Globus pallidus (tissue), 1 donor: ENCODE measurements at regions not wholly inside any gene's neighbourhood (a gene's known extent, or its start where the extent isn't known, plus 50 kb on each side); places are given as distances from the start of the nearest gene placed in this dataset.

Experiments
- DNase-seq: peaks from one replicate; pipeline ENCODE4 v3.0.0-alpha.2; 2015; ENCODE audit warnings: low spot score

DNA sequence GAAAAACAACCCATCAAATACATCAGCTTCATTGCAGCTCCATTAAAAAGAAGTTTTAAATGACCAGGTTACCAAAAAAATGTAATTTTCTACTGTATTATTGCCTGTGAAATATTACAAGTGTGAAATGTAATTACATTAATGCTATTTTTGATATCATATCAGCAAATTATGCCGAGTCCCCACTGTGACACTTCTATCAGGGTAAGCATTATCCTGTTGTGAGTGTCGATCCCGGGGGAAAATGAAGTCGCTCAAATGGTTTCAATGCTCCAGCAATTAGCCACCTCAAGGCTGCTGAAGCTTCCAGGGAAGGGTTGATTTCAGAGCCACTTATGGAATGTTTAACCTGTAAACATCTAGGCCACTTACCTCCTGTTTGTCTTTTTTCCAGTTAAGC is 70.4 kb downstream of the RCN1 start:
- DNase-seq, result no peak

DNA sequence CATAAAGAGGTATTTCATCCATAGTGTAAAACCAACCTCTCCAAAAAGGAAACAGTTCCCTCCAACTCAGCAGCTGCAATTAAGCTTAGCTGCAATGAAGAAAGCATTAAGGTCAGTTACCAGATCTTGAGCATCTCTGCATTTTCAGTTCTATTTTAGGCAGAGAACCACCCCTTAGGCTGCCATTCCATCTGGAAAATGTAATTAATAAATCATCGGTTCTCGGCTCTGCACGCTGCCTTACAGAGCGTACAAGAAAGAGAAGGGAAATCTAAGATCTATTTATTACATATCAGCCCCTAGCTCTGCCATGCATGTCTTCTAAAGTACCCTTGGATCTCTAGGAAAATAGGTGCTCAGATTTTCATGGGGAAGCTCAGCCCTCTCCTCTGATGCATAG is 71.5 kb downstream of the RCN1 start:
- DNase-seq, result no peak

DNA sequence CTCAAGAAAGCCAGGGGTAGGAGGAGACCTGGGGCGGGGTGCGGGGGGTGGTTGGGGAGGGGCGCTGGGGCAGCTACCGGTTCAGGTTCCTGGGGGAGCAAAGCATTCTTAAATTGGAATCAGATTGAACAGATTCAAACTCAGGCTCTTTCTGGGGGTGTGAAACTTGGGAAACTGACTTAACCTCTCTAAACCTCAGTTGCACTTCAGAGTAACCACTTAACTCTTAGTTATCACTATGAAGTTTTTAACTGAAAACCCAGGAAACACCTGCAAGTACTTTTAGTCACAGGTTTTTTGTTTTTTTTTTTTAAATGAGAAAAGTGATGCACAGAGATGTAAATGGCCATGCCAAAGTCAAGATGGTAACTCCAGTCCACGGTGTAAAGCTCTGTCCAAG is 72.0 kb downstream of the RCN1 start:
- DNase-seq, result no peak

DNA sequence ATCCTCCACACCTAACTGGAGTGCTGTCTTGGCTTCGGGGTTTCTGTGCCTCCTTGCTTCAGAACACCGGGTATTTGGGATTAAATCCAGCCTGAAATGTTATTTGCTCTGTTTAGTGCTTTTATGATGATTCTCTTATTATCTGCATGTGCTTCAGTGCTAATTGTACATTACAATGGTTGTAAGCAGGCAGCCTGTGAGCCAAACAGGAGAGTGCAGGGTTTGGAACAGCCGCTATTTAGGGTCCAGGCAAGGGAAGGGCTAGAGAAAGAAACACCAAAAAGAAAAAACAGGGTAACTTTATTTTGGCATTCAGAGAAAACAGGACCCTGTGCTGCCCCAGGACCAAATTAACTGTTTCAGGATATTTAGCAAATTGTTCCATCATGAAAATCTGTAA is 72.7 kb downstream of the RCN1 start:
- no peak for DNase-seq

DNA sequence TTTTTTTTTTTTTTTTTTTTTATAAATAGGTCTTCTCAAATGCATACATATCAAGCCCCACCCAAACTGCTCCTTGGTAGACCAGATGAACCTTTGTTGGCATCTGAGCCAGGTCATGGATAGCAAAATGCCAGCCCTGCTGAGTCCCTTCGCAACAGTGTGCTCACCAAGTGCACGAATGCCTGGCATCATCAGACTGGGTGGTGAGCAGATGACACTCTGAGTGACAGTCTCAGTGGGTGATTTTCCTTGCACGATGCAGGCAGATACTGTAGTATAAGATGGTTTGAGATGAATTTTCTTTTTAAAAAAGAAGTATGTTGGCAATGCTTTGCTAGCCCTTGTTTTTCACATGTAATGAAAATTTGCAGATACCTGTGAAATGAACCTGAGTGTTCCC is 74.0 kb downstream of the RCN1 start:
- no peak for DNase-seq

DNA sequence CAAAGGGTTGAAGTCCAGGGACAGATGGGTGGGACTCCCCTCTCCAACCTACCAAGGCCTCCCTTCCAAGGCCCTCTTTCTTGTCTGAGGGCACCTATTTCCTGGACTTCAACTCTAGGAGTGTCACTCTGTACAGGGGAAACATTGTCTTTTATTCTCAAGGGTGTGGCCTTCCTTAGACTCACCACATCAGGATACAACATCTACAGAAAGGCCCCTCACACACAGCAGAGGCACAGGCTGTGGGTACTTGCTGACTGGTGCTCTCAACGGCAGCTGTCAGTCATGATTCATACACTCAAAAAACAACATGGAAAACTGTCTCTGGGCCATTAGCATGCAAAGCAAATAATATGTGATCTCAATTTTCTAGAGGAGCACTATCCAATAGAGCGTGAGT is 78.0 kb downstream of the RCN1 start:
- no peak for DNase-seq

DNA sequence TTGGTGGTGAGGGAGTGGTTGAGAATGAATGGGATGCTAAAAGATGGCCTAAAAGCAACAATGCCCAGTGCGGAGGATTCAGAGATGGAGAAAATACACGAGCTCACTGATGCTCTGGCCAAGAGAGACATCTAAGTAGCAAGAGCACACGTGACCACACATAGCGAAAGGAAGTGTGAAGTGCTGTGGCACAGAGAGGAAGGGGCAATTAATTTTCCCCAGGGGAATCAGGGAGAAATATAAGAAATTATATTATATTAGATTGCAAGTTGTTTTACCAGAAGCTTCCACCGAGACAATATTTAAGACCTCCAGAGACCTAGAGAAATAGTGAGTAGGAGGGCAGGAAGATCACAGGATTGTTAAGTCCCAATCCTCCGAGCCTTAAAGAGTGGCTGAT is 80.6 kb downstream of the RCN1 start:
- no peak for DNase-seq

DNA sequence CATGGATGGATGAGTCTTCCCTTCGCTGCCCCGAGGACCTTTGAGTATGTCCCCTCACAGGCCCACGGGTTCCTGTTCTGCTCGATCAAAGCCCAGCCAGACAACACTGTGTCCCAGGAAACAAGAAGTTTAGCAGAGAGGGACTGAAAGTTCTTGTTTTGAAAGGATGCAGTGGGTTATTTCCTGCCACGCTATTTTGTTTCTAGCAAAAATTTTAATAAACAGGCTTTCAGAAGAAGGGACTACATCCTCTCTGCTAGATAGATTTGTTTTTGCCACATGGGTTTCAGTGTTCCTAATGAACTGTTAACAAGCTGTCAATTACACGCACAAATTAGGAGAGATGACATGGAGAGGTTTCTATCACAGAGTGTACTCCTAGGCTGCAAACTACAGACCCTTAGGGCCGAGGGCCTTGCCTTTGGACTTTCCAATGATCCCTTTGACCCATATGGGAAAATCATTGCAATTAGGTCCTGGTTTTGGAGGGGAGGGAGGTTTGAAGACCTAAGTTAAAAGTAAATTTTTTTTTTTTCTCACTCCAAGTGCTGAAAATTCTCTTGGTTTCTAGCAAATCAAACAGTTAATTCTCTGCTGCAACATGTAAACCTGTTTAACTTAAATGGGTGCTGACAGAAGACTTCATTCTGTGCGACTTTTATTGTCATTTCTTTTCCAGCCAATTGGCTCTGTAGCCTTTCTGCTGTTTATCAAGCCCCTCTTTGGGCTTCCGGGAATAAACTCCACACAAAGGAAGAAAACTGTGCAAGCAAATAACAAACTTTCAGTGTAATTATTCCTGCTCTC is 81.4 kb downstream of the RCN1 start:
- DNase-seq, result no peak

DNA sequence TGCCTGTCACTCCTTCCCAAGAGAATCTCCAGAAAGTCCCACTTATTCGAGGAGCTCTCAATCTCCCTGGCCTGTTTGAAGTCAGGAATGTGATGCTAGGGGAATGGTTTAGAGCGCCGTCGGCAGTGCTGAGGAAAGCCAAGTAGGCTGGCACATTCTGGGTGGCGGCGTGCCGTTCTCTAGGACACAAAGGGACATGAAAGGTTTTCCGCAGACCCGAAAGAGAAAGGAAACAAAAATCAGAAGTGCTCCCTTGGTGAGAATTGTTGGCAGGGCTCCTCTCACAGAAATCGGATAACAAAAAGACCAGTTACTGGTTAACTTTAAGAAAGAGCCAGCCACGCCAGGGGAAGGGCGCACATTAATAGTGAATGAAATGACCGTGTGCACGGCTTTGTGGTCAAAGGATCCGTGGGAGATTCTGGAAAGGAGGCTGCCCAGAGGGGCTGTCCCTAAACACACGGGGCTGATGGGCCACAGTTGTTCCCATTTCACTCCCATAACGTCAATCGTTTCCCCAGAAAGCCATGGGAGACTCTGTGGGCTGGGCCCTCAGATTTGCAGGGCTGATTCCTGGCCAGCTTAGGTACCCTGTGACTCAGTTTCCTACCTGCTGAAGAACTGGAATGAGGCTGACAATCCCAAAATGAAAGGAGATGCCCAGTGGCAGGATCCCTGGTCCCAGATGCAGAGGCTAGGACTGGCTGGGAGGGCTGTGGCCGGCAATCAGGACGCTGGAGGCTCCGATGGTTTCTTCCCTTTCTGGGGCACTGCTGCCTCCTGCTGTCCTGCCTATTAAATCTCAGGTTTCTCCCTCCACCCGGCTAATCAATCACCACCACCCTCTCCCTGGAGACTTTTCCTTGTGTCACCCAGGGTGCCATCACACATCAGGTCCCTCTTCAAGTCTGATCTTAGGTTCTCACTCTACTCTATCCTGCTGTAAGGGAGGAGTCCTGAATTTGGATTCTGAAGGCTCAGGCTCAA is 82.3 kb downstream of the RCN1 start:
- DNase-seq, result peak; percentile 48

DNA sequence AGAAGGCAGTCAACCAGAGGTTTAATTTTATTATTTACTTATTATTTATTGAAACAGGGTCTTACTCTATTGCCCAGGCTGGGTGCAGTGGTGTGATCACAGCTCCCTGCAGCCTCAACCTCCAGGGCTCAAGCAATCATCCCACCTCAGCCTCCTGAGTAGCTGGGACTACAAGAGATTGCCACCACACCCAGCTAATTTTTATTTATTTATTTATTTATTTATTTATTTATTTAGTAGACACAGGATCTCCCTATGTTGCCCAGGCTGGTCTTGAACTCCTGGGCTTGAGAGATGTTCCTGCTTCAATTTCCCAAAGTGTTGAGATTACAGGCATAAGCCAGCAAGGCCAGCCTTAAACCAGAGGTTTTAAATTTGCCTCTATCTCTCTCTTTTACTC is 83.1 kb downstream of the RCN1 start:
- DNase-seq, result no peak

DNA sequence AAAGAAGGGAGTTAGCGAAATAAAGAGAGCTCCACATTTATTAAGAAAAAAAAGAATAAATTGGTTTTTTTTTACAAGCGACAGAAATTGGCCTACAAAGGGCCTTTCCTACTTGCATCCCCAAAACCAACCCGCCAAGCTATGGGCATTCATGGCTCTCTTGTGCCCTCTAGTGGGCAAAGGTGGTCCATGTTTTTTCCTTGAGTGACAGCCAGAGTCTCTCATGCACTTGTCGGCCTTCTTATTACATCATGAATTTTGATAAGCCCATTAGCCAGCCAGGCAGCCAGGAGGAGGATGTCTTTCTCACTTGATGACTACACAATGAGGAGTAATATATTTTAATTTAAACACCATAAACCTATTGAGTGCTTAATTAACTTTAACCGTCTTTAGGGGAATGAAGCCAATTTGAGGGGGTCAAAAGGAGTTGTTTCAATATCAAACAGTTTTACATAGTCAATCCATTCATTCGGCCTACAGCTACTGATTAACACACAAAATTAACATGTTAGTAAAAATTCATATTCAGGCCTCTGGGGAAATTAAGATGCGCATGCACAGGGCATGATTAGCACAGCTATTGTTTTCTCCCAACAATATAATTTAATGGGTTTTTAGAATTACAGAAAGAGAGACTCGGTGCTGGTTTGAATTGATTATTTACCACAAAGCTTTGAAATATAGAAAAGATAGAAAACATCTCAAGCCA is 85.5 kb downstream of the RCN1 start:
- DNase-seq, result peak; percentile 81

DNA sequence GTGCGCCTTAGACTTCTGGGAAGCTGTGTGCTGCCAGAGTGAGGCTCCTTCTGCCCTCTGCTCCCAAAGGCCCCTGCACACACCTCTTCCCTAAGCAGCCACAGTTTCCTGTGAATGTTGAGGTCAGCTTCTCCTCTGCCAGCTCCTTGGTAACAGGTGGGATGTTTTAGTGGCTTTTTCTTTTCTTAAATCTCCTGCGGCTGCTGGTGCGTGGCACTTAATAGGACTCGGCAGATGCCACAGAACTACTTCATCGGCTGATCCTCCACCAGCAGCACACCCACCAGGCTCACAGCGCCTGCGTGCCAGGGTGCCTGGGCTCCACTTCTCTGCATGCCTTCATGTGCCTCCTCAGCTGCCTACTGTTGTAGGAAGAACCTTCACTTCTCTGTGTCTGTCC is 87.8 kb downstream of the RCN1 start:
- no peak for DNase-seq

DNA sequence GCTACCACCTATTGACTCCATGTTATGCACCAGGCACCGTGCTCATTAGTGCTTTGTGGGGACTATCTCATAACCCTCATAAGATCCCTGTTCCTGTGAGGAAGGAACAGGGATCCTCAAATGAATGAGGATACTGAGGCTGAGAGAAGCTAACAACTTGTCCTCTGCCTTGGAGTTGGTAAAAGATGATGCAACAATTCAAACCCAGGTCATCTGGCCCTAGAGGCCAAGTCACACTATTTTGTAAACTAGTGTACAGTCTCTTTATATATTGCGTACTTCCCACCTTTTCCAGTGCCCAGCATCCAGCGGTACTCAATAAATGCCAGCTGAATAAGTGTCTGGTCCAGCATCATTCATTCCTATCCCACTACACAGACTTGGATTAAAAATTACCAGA is 92.6 kb downstream of the RCN1 start:
- no peak for DNase-seq

DNA sequence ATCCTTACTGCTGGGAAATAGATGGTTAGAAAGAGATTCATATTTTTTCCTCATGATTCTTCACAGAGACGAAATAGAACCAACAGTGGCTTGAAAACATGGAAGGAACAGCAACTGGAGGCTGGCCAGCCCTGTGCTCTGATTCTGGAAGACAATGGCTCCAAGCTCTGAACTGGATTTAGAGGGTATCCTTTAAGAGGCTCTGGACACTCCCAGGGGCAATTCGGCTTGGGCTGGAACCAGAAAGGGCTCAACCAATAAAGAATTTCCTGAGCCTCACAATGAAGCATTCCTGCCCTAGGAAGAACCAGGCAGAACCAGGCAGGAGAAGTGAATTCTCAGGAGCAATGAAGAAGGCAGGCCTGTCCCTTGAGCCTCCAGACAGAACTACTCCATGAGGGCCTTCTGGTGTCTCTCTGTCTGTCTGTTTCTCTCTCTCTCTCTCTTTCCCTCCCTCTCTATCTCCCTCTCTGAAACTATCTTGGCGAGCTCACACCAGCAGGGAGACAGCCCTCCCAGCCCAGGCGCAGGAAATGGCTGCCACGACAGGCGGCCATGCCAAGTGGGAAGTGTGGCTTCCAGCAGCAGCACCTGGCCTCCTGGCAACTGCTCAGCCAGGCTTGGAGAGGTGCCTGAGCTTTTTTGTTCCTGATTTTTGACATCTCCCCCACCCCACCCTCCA is 93.3 kb downstream of the RCN1 start:
- DNase-seq, result no peak

DNA sequence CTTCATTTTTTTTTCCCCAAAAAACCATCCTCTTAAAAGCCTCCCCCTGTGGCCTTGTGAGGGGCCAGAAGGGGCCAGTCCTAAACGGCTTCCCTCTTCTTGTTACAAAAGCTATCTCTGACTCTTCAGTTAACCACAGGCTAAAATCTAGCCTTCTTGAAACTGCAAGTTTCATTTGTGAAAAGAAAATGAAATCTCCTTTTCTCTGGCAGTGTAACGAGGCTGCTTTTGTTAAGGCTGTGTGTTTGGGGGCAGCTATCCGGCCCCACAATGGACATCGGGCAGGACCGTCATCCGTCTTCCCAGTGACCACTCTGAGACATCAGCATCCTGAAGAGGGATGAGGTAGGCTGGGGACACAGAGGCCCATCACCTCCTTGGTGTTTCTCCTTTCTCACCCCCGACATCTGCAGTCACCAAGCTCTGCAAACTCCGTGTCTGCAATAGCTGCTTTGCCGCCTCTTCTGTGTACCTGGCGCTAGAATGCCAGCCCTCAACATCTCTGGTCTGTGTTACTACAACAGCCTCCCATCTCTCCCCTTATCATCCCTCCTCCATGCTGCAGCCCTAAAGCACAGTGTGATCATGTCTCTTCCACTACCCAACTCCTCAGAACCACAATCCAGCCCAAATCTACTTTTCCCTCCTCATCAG is 94.0 kb downstream of the RCN1 start:
- DNase-seq, result no peak

DNA sequence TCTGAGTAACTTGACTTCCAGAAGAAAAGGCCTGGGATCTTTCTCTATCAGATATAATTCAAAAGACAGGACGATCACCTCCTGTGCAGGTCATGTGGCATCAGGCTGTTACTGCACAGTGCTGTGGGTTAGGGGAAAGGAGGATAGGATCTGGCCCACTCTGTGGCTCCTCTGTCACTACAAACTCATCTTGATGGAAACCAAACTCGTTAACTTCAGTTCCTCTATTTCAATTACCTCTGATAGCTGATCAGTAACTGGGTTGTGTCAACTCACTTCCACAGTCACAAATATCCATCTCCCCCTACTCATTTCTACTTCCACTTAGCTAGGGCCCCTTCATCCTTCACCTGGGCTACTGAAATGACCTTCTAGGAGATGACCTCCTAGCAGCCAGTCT is 95.2 kb downstream of the RCN1 start:
- no peak for DNase-seq

DNA sequence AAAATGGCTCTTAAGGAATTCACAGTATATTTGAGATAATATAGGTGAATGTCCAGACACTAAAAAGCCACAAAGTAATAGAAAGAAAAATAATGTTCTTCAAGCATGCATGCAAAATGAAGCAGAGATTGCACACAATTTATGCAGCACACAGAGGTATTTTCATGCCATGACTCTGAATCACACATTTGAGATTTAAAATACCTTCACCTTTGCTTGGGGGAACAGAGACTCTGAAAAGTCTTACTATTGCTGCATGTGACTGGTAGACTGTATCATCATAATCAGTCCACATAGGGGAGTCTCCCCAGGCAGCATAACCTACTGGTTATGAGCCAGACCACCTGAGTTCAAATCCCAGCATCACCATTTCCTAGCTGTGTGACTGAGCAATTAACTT is 96.2 kb downstream of the RCN1 start:
- no peak for DNase-seq

DNA sequence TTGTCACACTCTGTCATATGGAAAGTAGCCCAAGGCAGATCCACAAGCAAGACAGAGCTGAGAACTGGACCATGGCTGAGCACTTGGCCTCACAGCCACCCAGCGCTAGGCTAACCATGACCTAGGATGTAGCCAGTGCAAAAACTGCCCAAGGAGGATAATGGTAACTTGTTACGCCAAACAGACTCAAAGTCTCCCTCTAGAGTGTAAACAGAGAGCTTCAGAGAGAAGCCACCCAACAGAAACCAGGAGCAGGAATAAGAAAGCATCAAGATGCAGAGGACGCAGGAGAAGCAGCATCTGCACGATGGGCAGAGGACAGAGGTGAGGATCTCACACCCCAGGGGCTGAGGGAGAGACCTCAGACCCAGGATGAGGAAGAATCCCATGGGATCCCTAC is 97.9 kb downstream of the RCN1 start:
- no peak for DNase-seq

DNA sequence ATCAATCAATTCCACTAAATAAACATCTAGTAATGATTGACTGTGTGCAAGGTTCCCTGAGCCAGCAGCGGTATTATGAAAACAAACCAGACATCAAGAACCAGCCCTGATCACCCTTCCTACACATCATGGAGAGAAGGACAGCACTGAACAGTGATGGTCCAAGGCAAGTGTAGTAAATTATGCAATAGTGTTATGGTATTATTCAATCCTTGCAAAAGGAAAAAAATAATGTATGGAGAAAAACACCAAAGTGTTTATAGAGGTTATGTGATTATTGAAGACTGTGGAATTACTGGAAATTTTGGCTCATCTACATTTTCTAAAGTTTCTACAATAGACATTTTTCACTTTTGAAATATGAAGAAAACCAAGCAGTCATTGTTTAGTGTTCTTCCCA is 105.3 kb downstream of the RCN1 start:
- DNase-seq, result no peak

DNA sequence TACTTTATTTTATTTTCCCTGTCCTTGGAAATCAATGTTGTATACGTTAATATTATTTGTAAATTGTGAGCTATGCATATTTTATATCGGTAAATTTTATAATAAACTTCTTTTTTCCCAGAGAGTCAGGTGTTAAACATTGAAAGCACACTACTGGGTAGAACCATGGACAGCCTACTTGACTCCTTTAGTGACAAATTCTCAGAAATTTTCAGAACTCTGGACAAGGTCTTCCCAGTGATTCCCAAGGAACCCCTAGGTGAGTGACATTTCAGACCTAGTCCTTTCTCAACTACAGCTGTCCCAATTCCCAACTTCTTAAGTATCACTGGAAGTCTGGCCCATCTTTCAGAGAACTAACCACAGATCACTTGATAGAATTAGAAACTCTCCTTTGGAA is 107.2 kb downstream of the RCN1 start:
- DNase-seq, result no peak

DNA sequence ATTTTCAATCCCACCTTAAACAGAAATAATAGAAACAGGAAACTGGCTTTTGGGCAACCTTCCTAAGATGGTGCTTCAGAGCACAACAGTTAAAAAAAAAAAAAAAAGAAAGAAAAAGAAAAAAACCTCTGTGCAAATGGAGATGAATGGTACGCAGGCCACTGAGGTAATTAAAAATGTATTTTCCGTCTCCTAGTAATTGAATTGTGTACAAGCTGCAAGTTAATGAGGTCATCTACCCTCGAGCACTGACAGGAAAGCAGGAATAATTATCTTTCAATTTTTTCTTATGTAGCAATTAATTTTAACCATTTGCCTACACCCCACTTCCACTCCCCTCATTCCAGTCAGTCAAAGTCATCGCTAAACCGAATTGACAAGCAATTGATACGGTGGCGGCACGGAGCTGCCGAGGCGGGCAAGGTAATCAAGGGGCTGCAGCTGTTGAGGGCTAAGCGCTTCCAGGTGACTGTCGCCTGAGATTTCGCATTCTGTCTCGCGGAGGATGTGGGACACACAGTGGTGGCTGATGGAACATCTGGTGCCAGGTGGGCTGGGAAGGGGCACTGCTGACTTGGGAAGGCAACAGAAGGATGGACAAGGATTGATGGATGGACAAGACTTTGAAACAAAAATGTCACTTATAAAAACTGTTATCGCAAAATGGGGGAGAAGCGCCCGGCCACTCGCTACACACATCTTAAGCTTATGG is 109.4 kb downstream of the RCN1 start:
- no peak for DNase-seq
